ENCODE measurements at regions not wholly inside any gene's neighbourhood (a gene's known extent, or its start where the extent isn't known, plus 50 kb on each side); places are given as distances from the start of the nearest gene placed in this dataset.

GRCh38 chr4:126306152-126306869 lies 991.6 kb downstream of the FAT4 start:
- Histone ChIP-seq H3K4me1 (no peaks in the 10 kb centered on the region), H3K9me3 (no peaks in the 10 kb centered on the region), H3K27ac (peak overlapping the region in 2 of 4 donors; percentile 20 to 52), H3K4me3 (no peak overlapping the region), H3K27me3 (no peaks in the 10 kb centered on the region), H3K36me3 (no peaks in the 10 kb centered on the region)
- WGBS, 2 donors (ENCODE audit: low coverage in 1 of 2): 48 to 61% methylated on average over 4 to 5 of the region's 5 CpGs
- peak; percentile 88 for ATAC-seq
- TF ChIP-seq EP300 (IDR thresholded peaks at IDR 0.05) (no peak), POLR2A (IDR thresholded peaks at IDR 0.05) (no peak), POLR2AphosphoS5 (IDR thresholded peaks at IDR 0.05) (no peak), CTCF (IDR thresholded peaks at IDR 0.05) (no peak)

DNA sequence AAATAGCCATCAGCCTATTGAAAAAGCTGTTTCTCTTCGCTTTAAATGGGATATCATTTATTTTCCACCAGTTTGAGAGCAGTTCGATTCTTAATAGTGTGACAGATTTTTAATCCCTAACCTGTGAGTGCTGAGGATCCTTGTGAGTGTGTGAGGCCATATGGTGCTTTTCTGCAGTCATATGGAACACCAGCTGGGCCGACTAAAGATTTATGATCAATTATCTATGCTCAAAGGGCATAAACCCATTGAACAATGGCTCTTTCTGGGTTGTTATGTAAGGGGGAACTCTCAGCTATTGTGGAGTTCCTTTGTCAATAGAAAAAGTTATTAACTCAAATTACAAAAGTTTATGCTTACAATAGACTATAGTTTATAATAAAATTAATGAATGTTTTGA lies 1003.6 kb downstream of the FAT4 start:
- no peaks in the 10 kb centered on the region for H3K4me1 ChIP-seq
- H3K27ac ChIP-seq: no peak overlapping the region
- ATAC-seq: no peak
- no peaks in the 10 kb centered on the region for H3K9me3 ChIP-seq
- 48 to 70% methylated on average over 3 of the region's 3 CpGs for WGBS, 2 donors (ENCODE audit: low coverage in 1 of 2)
- TF ChIP-seq POLR2AphosphoS5 (IDR thresholded peaks at IDR 0.05): no peak
- TF ChIP-seq EP300 (IDR thresholded peaks at IDR 0.05): no peak
- TF ChIP-seq CTCF (IDR thresholded peaks at IDR 0.05): no peak
- no peak for TF ChIP-seq POLR2A (IDR thresholded peaks at IDR 0.05)
- no peaks in the 10 kb centered on the region for H3K36me3 ChIP-seq
- no peak overlapping the region for H3K4me3 ChIP-seq
- H3K27me3 ChIP-seq: no peaks in the 10 kb centered on the region

- Histone ChIP-seq H3K27ac (no peak overlapping the region), H3K36me3 (no peaks in the 10 kb centered on the region), H3K9me3 (no peaks in the 10 kb centered on the region), H3K4me3 (no peak overlapping the region), H3K27me3 (no peaks in the 10 kb centered on the region), H3K4me1 (no peaks in the 10 kb centered on the region)
- no peak for ATAC-seq
- no peak for TF ChIP-seq POLR2AphosphoS5 (IDR thresholded peaks at IDR 0.05)
These were observed 1014.2 kb downstream of the FAT4 start for GRCh38 chr4:126328914-126329313.

DNA sequence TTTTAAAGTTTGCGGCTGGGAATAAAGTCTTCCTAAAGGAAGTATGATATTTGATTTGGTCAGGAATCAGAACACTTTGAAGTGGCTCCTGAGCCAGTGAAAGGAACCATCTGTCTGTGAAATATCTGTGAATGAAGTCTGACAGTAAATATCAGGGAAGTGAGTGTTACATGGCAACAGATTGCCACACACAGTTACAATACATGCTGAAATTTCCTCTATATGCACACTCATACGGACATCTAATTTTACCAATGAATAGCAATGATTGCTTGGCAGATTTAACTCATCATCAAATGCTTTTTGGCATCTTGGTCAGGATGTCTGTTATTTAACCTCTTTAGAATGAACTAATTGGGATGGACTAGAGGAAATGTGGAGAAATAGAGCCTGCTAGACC lies 1023.8 kb downstream of the FAT4 start:
- TF ChIP-seq POLR2AphosphoS5 (IDR thresholded peaks at IDR 0.05) (no peak), EP300 (IDR thresholded peaks at IDR 0.05) (no peak), POLR2A (IDR thresholded peaks at IDR 0.05) (no peak), CTCF (IDR thresholded peaks at IDR 0.05) (no peak)
- Histone ChIP-seq H3K27ac (no peak overlapping the region), H3K27me3 (no peaks in the 10 kb centered on the region), H3K9me3 (no peaks in the 10 kb centered on the region), H3K36me3 (no peaks in the 10 kb centered on the region), H3K4me3 (no peak overlapping the region), H3K4me1 (no peaks in the 10 kb centered on the region)
- WGBS, 2 donors (ENCODE audit: low coverage in 1 of 2): 50 to 56% methylated on average over 2 of the region's 2 CpGs
- ATAC-seq: no peak

DNA sequence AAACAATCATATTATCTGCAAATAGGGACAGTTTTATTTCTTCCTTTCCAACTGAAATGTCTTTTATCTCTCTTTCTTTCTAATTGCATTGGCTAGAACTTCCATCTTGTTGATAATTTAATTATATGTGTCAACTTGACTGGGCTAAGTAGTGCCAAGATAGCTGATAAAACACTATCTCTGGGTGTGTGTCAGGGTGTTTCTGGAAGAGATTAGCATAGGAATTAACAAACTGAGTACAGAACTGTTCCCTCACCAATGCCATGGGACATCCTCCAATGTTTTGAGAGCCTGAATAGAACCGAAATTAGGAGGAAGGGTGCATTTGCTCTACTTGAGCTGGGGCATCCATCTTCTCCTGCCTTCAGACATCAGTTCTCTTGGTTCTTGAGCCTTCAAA lies 1027.2 kb downstream of the FAT4 start:
- Histone ChIP-seq H3K27ac (no peak overlapping the region), H3K4me3 (no peak overlapping the region), H3K27me3 (no peaks in the 10 kb centered on the region), H3K9me3 (no peaks in the 10 kb centered on the region), H3K4me1 (no peaks in the 10 kb centered on the region), H3K36me3 (no peaks in the 10 kb centered on the region)
- 50 to 100% methylated on average over 1 of the region's 1 CpG for WGBS, 2 donors (ENCODE audit: low coverage in 1 of 2)
- no peak for ATAC-seq
- TF ChIP-seq POLR2AphosphoS5 (IDR thresholded peaks at IDR 0.05) (no peak), POLR2A (IDR thresholded peaks at IDR 0.05) (no peak), EP300 (IDR thresholded peaks at IDR 0.05) (no peak), CTCF (IDR thresholded peaks at IDR 0.05) (no peak)
